ENCODE measurements at regions not wholly inside any gene's neighbourhood (a gene's known extent, or its start where the extent isn't known, plus 50 kb on each side); places are given as distances from the start of the nearest gene placed in this dataset.
"Not testable (repeated sequence)": the region's sequence is repeated elsewhere in the genome, so short reads cannot be mapped to it uniquely, and the experiment has no call there.

DNA sequence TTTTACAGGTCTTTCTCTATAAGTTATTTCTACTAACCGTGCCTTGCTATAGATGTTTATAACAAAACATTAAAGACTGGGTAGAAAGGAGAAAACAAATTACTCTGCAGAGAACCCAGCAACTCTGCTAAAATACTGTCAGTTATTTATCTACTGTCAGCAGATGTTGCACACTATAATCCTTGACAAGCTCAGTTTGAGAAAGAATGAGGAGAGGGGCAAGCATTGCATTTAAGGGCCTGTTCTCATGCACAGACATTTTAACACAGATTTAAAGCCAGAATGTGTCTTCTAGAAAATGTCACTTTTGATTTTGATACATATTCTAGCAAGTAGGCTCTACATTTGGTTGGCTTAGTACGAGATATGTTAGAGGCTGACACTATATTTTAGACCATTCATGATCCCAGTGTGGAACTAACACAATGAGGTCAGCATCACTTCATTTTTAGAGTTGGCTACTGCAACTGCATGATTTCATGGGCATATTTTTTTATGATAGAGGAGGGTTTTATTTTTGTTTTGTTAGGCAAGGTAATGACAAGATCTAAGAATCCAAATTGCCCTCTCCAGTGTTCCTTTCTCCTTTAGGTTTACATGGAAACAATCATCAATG lies 516.4 kb downstream of the ZEB2 start:
- DNase-seq: no peak

DNA sequence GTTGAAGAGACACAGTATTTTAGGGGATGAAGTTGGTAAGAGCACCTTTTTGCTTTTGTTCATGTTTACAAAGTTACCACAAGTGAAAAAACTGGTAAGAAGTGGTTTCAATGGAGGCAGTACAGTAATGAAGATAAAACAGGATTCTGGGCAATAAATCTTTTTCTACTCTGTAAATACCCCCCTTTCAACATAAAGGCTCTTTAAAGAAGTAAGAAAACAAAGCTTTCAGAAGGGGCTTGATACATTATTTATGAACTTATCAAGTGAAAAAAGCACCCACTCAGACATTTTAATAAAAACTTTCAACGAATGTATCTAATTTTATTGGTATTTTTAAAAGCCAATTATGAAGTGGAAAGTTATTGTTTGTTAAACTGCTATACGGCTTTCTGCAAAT lies 522.9 kb downstream of the ZEB2 start:
- no peak for DNase-seq

DNA sequence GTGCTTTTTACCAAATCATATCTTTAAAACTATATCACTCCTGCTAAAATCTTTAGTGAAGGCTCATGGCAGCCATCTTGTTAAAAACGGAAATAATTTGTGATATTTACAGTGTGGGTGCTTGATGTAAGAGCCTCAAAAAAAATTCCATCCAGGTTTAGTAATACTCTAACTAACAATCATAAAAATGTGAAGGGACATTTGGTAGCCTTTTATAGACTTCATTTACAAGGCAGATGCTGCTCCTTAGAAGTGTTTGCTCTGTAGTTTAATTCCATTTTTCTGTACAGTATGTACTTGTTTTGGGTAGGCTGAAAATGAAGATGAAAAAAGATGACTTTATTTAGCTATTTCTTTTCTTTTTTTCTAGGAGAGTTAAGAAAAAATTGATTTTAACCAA lies 525.0 kb downstream of the ZEB2 start:
- DNase-seq: no peak

DNA sequence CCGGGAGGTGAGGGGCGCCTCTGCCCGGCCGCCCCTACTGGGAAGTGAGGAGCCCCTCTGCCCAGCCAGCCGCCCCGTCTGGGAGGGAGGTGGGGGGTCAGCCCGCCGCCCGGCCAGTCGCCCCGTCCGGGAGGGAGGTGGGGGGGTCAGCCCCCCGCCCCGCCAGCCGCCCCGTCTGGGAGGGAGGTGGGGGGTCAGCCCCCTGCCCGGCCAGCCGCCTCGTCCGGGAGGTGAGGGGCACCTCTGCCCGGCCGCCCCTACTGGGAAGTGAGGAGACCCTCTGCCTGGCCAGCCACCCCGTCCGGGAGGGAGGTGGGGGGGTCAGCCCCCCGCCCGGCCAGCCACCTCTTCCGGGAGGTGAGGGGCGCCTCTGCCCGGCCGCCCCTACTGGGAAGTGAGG lies 528.3 kb downstream of the ZEB2 start:
- DNase-seq: not testable (repeated sequence)

GRCh38 chr2:143988082-143988481 lies 531.8 kb downstream of the ZEB2 start:
- no peak for DNase-seq

DNA sequence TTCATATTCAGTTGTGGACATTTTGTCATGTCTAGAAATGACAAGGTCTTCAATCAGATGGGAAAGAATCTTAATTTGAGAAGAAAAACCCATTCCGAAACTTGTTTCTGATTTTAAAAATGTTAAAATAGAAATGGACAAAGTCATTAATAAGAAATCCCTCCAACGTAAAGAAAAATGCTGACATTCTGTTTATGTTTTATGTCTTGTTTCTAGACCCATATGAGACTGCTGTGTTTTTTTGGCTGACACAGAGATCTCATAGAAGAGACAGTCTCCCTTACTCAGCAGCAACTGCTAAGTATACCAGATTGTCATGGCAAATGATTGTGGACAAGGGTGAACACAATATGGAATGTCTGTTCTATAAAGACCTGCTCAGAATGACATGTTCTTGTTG lies 538.5 kb downstream of the ZEB2 start:
- no peak for DNase-seq

DNA sequence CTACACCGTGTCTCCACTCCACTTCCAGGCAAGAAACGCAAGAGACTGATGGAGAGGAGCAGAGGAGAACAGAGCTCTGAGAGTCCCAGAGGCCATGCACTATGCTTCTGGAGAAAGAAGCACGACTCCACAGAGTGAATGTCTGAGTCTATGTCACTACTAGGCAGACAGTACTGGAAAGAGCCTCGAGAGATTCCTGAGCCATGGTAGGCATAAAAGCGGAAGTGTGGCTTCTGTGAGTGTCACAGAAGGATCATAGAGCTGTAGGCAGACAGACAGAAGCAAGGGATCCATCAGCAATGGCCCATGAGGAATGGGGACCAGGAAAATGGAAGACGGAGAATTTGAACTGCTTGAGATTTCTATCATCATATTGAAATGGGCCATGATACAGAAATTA lies 542.6 kb downstream of the ZEB2 start:
- DNase-seq: no peak

GRCh38 chr2:143975216-143975615 lies 544.7 kb downstream of the ZEB2 start:
- no peak for DNase-seq

GRCh38 chr2:143974262-143974661 lies 545.7 kb downstream of the ZEB2 start:
- no peak for DNase-seq

DNA sequence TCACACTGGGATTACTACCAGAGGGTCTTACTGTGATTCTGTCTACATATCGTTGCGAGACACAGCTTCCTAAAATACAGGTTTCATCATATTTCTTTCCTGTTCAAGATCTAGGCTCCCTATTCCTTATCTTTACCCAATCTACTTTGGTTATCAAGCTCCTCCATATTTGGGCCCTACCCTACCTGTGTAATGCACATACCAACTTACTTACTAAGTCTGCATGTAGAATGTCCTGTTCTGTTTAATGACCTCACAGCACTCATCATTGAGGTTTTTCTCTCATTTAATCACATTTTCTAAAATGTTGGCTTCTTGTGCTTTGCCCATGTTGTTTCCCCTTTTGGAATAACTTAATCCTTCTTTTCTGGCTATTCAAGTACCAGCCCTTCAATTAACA lies 551.1 kb downstream of the ZEB2 start:
- no peak for DNase-seq

DNA sequence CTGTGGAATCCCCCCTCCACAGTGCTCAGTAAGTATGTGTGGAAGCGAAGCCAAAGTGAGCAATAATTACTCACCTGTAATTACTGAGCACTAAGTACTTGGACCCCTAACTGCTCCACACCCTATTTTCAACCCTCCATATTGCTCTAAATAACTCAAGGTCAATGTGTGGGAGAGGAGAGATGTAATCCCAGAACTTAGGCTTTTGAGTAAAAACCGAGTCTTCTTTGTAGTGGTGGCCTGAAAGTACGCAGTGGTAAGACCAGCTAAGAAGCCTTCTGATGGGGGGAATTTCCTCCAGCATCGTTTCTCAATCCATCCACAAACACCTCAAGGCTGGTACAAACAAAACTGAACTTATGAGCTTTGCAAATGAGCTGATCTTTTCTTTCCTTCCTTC lies 551.6 kb downstream of the ZEB2 start:
- no peak for DNase-seq

- DNase-seq: no peak
Observed at GRCh38 chr2:143965493-143966164, 554.3 kb downstream of the ZEB2 start.

- no peak for DNase-seq
Observed at GRCh38 chr2:143964891-143965290, 555.0 kb downstream of the ZEB2 start.

GRCh38 chr2:143960177-143960576 lies 559.7 kb downstream of the ZEB2 start:
- no peak for DNase-seq

DNA sequence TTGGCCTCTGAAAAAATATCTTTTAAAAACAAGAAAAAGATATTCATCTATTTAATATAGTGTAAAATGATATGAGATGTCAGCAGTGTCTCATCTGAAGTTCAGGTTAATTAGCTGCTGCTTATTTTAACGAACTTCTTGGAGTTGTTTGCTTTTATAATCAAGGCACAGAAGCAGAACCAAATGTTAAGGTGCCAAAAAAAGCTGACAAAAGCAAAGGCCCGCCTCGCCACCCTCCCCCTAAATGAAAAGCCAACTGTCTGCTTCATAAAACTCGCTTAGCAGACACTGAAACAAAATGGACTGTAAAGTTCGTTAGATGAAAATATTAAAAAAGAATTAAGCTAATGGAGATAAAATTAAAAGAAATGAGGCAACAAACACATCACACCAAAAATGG lies 562.6 kb downstream of the ZEB2 start:
- no peak for DNase-seq

DNA sequence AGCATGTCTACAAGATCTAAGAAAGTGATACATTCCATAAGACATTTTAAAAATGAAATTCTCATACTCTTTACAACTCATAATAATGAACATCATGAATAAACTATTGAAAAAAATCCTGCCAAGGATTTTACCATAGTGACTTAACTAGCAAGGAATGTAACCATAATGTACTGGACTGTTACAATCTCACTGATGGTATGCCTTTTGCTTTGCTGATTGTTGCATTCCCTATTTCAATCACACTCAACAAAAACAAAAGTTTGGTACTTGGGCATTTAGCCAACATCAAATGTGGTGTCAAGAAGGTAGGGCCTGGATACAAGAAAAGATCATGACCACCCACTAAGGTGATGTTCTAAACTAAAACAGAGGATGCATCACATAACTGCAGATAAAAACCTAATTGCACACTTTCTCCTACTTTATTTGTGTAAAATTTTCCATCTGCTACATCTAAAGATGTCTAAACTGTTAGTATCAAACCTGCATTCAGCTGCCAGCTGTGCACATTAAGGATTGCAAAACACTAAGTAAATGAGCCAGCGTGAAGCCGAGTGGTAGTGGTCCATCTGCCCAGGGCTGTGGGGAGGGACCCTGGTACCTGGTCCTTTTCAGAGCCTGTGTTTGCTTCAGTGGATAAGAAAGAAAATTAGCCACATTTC lies 564.4 kb downstream of the ZEB2 start:
- DNase-seq: no peak

DNA sequence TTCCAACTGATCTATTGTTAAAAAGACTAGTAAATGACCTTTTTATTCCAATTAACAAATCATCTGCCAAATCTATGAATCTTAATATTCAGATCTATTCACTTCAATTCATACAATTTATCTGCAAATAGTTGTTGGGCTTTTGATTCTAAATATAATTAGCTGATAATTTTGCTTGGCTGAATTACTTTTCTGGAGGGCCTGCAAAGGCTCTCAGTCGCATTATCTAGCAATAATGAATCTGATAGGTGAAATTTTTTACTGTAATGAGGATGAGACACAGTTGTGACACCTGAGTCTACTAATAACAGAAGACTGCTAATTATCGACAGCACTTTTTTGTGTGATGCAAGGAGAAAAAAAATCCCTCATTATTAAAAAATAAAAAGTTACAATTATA lies 565.1 kb downstream of the ZEB2 start:
- DNase-seq: no peak

DNA sequence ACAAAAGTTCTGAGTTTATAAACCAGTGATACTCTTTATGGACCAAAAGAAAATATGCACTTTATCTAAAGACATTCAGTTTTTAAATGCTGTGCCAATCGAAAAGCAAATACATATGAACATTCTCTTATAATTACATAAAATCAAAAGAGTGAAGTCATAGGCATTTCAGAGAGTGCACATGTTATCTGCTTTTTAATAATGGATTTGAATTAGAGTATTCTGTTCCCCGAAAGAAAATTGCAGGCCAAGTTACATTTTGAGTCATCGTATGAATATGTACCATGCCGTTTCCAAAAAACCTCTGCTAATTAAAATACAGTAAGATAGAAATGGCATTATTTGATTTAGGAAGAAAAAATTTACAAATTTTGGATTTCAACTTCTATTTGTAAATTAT lies 565.7 kb downstream of the ZEB2 start:
- DNase-seq: no peak

DNA sequence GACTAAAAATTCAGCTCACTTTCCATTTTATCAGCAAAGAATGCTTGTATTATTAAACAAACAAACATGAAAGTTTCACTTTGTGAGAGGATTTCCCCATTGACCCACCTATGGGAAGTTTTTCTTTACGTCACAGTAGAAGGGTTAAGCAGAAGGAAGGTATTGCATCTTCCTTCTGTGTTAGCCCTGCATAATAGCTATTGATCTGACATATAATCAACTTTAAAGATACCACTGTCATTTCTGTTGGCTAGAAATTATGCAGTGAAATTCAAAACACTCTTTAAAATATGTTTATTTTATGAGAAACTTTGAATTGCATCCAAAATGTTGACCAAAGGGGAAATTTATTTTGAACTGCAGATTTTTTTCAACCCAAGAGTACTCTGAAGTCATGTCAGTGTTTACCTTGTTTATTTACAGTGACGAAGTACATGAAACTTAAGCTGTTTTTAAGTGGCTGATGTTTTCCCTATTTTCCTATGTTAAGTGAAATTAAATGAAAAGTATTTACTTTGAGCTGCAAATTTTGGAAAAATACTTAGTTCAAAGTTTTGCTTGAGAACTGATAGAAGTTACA lies 566.4 kb downstream of the ZEB2 start:
- peak; percentile 0 for DNase-seq

DNA sequence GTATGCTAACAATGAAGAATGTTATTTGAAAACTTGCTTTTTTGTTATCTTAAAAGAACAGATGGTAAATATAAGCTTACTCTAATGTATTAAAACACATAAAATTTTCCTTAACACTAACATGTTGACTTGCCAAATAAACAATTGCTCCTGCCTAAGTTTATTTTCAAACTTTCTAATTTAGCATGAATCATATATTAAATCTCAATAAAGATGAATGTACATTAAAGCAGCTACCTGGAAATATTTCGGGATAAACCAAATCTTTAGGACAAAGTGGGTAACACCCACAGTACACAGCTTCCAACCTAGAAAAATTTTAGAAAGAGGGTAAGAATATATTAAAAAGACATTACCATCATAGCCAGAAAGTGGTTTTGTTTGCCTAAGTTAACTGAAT lies 567.4 kb downstream of the ZEB2 start:
- DNase-seq: no peak

- DNase-seq: peak; percentile 18
Observed at GRCh38 chr2:143950704-143951103, 569.2 kb downstream of the ZEB2 start.

GRCh38 chr2:143949121-143949848 lies 570.6 kb downstream of the ZEB2 start:
- no peak for DNase-seq

DNA sequence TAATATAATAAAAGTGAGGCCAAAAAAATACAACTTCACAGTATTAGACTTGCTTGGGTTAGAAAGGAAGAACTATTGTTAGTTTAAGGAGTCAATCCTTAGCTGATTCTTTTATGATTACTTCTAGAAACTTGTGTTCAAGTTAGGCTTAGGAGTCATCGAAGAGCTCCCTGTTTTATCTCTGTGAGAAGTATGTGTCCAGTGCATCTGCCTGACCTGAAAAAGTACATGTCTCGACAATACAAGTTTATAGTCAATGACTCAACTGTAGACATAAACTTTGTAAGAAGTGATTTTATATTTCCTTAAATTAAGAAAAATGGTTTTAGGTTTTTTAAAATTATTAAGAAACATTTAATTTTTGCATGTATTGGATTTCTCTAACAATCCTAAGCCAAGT lies 571.2 kb downstream of the ZEB2 start:
- DNase-seq: no peak

Measured in DMS53 (cell line).